Ovary (tissue), 3 donors: ENCODE measurements at regions not wholly inside any gene's neighbourhood (a gene's known extent, or its start where the extent isn't known, plus 50 kb on each side); places are given as distances from the start of the nearest gene placed in this dataset.

Source experiments
- EP300 ChIP-seq: sonication (generic); formaldehyde crosslinking; IDR thresholded peaks from one replicate; pipeline ENCODE4 v1.6.1; 2017; ENCODE audit warnings: antibody characterized with exemption
- TF ChIP-seq, protein P1 (sequence below), 3 donors: fragments of 450-650 bp in 2 of 3; fragments of 200-600 bp in 1 of 3; IDR thresholded peaks; one replicate each; pipeline versions ENCODE4 v1.5.1 to v1.8.0; 2016 to 2022; ENCODE audit warnings: antibody characterized with exemption in 3 of 3, mild to moderate bottlenecking in 1 of 3
- donor health status: DM: no; HTN: no; CAD: no.

DNA sequence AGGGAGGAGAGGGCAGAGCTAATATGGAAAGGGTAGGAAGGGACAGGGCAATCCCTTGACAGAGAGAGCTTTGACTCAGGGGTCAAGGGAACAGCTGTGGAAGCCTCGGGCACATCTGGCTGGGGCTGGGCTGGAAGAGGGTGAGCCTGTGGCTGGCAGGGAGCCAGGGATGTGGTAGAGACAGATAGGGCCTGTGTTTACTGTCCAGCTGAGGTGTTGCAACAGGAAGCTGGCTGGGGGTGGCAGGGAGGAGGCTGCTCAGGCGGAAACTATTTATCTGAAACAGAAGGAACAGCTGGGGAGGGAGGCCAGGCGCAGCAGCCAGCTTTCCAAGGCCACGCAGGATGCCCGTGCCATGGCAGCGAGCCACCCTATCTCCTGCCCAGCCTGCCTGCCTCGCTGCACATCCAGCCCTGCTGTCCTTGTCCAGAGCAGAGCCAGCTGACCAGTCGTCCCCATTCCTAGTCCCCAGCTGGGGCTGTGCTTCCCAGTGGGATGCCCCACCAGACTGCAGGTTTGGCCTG, 264.7 kb downstream of the CYP26B1 start:
- TF ChIP-seq EP300 = no peak
- TF ChIP-seq, protein P1, sequence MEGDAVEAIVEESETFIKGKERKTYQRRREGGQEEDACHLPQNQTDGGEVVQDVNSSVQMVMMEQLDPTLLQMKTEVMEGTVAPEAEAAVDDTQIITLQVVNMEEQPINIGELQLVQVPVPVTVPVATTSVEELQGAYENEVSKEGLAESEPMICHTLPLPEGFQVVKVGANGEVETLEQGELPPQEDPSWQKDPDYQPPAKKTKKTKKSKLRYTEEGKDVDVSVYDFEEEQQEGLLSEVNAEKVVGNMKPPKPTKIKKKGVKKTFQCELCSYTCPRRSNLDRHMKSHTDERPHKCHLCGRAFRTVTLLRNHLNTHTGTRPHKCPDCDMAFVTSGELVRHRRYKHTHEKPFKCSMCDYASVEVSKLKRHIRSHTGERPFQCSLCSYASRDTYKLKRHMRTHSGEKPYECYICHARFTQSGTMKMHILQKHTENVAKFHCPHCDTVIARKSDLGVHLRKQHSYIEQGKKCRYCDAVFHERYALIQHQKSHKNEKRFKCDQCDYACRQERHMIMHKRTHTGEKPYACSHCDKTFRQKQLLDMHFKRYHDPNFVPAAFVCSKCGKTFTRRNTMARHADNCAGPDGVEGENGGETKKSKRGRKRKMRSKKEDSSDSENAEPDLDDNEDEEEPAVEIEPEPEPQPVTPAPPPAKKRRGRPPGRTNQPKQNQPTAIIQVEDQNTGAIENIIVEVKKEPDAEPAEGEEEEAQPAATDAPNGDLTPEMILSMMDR (IDR thresholded peaks at IDR 0.05) = no peak
